ENCODE measurements at regions not wholly inside any gene's neighbourhood (a gene's known extent, or its start where the extent isn't known, plus 50 kb on each side); places are given as distances from the start of the nearest gene placed in this dataset.

- no peak for DNase-seq (ENCODE audit: extremely low spot score)
- no peak for TF ChIP-seq EP300 (IDR thresholded peaks at IDR 0.05)
- no peak for TF ChIP-seq POLR2A (IDR thresholded peaks at IDR 0.05; ENCODE audit: low read depth)
- no peak for TF ChIP-seq POLR2AphosphoS5 (IDR thresholded peaks at IDR 0.05)
- no peak for TF ChIP-seq CTCF (IDR thresholded peaks at IDR 0.05)
- Histone ChIP-seq H3K9me3 (peaks cover 0 to 4% (median 0%) of the 10 kb centered on the region in 4 donors), H3K27ac (replicated peaks in 1 of 4) (no peak overlapping the region), H3K4me1 (no peaks in the 10 kb centered on the region), H3K36me3 (no peaks in the 10 kb centered on the region), H3K27me3 (no peaks in the 10 kb centered on the region), H3K4me3 (no peak overlapping the region)
- 98% methylated on average over 5 of the region's 5 CpGs for WGBS
- intact Hi-C loops (cut with DNase I): no loop called here
These were observed 1662.4 kb upstream of the ACO1 start for GRCh38 chr9:30722065-30722464.

- Histone ChIP-seq H3K27ac (replicated peaks in 1 of 4) (no peak overlapping the region), H3K27me3 (no peaks in the 10 kb centered on the region), H3K9me3 (peaks cover 0 to 4% (median 0%) of the 10 kb centered on the region in 4 donors), H3K4me3 (no peak overlapping the region), H3K4me1 (no peaks in the 10 kb centered on the region), H3K36me3 (no peaks in the 10 kb centered on the region)
- intact Hi-C loops (cut with DNase I): no loop called here
- no peak for DNase-seq (ENCODE audit: extremely low spot score)
- WGBS: 75% methylated on average over 4 of the region's 4 CpGs
- TF ChIP-seq POLR2AphosphoS5 (IDR thresholded peaks at IDR 0.05) (no peak), EP300 (IDR thresholded peaks at IDR 0.05) (no peak), CTCF (IDR thresholded peaks at IDR 0.05) (no peak), POLR2A (IDR thresholded peaks at IDR 0.05; ENCODE audit: low read depth) (no peak)
These were observed 1660.8 kb upstream of the ACO1 start for GRCh38 chr9:30723656-30724055.

GRCh38 chr9:30732060-30732459 is 1652.4 kb upstream of the ACO1 start:
- Histone ChIP-seq H3K27me3 (no peaks in the 10 kb centered on the region), H3K27ac (replicated peaks in 1 of 4) (no peak overlapping the region), H3K36me3 (no peaks in the 10 kb centered on the region), H3K4me1 (no peaks in the 10 kb centered on the region), H3K9me3 (no peaks in the 10 kb centered on the region), H3K4me3 (no peak overlapping the region)
- WGBS: 79% methylated on average over 5 of the region's 5 CpGs
- intact Hi-C loops (cut with DNase I): no loop called here
- DNase-seq (ENCODE audit: extremely low spot score): no peak
- no peak for TF ChIP-seq EP300 (IDR thresholded peaks at IDR 0.05)
- TF ChIP-seq POLR2AphosphoS5 (IDR thresholded peaks at IDR 0.05): no peak
- no peak for TF ChIP-seq POLR2A (IDR thresholded peaks at IDR 0.05; ENCODE audit: low read depth)
- TF ChIP-seq CTCF (IDR thresholded peaks at IDR 0.05): no peak

- 60% methylated on average over 2 of the region's 2 CpGs for WGBS
- intact Hi-C loops (cut with DNase I): no loop called here
- DNase-seq (ENCODE audit: extremely low spot score): no peak
- Histone ChIP-seq H3K27ac (replicated peaks in 1 of 4) (no peak overlapping the region), H3K4me1 (no peaks in the 10 kb centered on the region), H3K4me3 (no peak overlapping the region), H3K9me3 (no peaks in the 10 kb centered on the region), H3K36me3 (no peaks in the 10 kb centered on the region), H3K27me3 (no peaks in the 10 kb centered on the region)
- TF ChIP-seq EP300 (IDR thresholded peaks at IDR 0.05) (no peak), POLR2A (IDR thresholded peaks at IDR 0.05; ENCODE audit: low read depth) (no peak), CTCF (IDR thresholded peaks at IDR 0.05) (no peak), POLR2AphosphoS5 (IDR thresholded peaks at IDR 0.05) (no peak)
These were observed 1639.6 kb upstream of the ACO1 start for GRCh38 chr9:30744871-30745270.

- Histone ChIP-seq H3K27me3 (no peaks in the 10 kb centered on the region), H3K4me1 (no peaks in the 10 kb centered on the region), H3K27ac (replicated peaks in 1 of 4) (no peak overlapping the region), H3K4me3 (no peak overlapping the region), H3K9me3 (no peaks in the 10 kb centered on the region), H3K36me3 (no peaks in the 10 kb centered on the region)
- no peak for DNase-seq (ENCODE audit: extremely low spot score)
- intact Hi-C loops (cut with DNase I): no loop called here
- TF ChIP-seq POLR2AphosphoS5 (IDR thresholded peaks at IDR 0.05): no peak
- no peak for TF ChIP-seq POLR2A (IDR thresholded peaks at IDR 0.05; ENCODE audit: low read depth)
- no peak for TF ChIP-seq CTCF (IDR thresholded peaks at IDR 0.05)
- TF ChIP-seq EP300 (IDR thresholded peaks at IDR 0.05): no peak
These were observed 1637.9 kb upstream of the ACO1 start for GRCh38 chr9:30746589-30746988.

Data from esophagus muscularis mucosa (tissue), 4 donors.